Fibroblast of mammary gland (primary cell): ENCODE measurements at regions not wholly inside any gene's neighbourhood (a gene's known extent, or its start where the extent isn't known, plus 50 kb on each side); places are given as distances from the start of the nearest gene placed in this dataset.

Experiments
- DNase-seq: peaks from one replicate; pipeline ENCODE4 v3.0.0-alpha.2; 2010; ENCODE audit warnings: low read depth
- H3K4me3 ChIP-seq: 2 replicates; pipeline ENCODE4 v1.5.1; 2011; ENCODE audit warnings: low read depth, mild to moderate bottlenecking, low read length, moderate library complexity; ENCODE audit not compliant: control insufficient read depth
- TF ChIP-seq, protein P1 (sequence below): conservative IDR thresholded peaks from 2 replicates; pipeline ENCODE4 v1.5.1; 2011; ENCODE audit warnings: low read depth, low read length, inconsistent platforms; ENCODE audit not compliant: control insufficient read depth, insufficient read depth

DNA sequence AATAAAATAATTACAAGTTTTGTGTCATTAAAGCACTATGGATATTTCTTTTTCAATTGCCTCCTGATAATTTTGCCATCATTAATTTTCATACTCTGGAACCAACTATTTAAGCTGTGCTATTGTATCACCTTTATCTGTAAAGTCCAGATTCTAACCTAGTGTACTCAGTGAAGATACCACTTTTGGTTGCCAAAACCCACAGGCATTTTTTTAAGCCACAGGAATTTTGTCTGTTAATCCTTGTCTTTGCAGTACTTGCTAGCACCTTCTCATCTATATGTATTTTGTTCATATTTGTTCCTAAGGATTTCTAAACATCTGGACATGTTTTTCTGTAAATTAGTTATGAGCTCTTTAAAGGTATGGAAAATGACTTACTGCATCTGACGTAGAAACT, 481.4 kb upstream of the DAB2 start:
- TF ChIP-seq, protein P1, sequence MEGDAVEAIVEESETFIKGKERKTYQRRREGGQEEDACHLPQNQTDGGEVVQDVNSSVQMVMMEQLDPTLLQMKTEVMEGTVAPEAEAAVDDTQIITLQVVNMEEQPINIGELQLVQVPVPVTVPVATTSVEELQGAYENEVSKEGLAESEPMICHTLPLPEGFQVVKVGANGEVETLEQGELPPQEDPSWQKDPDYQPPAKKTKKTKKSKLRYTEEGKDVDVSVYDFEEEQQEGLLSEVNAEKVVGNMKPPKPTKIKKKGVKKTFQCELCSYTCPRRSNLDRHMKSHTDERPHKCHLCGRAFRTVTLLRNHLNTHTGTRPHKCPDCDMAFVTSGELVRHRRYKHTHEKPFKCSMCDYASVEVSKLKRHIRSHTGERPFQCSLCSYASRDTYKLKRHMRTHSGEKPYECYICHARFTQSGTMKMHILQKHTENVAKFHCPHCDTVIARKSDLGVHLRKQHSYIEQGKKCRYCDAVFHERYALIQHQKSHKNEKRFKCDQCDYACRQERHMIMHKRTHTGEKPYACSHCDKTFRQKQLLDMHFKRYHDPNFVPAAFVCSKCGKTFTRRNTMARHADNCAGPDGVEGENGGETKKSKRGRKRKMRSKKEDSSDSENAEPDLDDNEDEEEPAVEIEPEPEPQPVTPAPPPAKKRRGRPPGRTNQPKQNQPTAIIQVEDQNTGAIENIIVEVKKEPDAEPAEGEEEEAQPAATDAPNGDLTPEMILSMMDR: no peak
- DNase-seq: peak; percentile 50

DNA sequence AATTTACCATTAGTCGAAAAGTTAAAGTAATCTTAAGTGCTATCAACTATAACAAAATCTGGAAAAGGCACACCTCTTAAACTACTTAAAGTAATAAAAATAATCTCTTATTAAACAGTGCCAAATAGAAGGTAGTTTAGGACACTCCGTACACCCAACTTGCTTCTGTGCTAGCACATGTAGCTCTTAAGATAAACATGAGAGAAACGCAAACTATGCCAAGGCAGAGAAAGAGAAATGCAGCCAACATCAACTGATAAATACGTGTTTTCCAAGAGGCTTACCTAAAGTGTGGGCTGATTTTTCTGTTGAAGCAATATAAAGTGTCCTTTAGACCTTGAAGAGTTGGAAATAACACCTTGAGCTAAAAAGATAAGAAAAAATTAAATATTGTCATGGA, 480.6 kb upstream of the DAB2 start:
- no peak for DNase-seq
- TF ChIP-seq, protein P1: no peak
- H3K4me3 ChIP-seq: no peak overlapping the region

More for the DNA sequence above, 481.4 kb upstream of the DAB2 start:
- H3K4me3 ChIP-seq: no peak overlapping the region

DNA sequence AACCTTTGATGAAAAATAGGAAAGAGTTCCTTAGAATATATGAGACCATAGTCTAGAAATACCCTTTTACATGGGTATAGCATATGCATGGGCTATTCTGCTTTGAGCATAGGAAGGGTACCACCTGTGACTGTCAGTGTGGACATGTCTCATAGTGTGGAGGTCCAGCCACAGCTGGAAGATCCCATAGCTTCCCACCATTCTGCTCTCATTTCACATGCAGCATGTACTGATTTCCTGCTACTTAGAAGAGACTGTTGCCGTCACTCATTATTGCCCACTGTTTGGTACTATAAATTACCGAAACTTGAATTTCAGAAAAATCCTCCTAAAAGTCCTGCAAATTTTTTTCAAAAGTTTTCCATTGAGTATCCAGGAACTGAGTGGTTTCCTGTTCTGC, 477.8 kb upstream of the DAB2 start:
- no peak overlapping the region for H3K4me3 ChIP-seq
- TF ChIP-seq, protein P1: no peak
- no peak for DNase-seq

DNA sequence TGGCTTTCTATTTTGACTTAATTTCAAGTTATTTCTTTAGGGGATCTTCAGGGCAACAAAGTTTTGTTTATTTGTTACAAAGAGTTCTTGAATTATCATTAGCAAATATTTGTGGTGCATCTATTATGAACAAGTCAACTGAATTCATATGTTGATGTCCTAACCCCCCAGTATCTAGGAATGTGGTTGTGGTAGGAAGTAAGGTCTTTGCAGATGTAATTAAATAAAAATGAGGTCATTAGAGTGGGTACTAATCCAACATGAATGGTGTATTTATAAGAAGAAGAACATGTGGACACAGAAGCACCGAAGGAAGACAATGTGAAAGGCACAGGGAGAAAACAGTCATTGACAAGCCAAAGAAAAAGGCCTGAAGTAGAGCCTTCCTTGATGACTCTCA, 474.0 kb upstream of the DAB2 start:
- TF ChIP-seq, protein P1: no peak
- no peak overlapping the region for H3K4me3 ChIP-seq
- DNase-seq: peak; percentile 7

DNA sequence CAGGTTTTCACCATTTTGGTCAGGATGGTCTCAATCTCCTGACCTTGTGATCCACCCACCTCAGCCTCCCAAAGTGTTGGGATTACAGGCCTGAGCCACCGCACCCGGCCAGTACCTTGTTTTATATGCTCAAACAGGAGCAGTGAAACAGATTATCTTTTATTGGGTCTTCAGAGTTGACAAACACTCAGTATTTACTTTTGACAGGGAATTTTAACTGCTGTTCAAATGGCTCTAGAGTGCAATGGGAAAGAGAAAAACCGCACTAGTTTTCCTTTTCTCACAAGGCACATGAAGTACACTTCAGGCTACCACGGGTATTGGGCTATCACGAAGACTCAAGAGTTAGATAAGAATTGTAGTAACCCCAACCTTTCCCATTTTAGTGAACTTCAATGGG, 471.9 kb upstream of the DAB2 start:
- DNase-seq: no peak
- H3K4me3 ChIP-seq: no peak overlapping the region
- TF ChIP-seq, protein P1: no peak

DNA sequence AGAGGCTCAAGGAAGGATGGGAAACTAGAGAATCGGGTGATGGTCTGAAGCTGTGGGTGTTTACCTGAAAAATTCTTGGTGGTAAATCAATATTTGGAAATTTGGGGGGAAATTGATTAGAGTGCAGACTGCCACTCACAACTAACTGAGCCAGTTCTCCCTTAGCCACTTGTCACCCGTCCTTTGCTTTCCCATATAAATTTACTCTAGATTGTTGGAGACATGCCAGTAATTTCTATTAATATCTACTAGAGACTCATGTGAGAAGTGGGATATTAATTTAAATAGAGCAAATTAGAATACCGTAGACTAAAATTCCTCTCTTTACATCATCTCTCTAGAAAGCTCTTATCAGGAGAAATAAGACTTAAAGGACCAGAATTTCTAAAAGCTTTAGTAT, 471.3 kb upstream of the DAB2 start:
- DNase-seq: no peak
- no peak overlapping the region for H3K4me3 ChIP-seq
- TF ChIP-seq, protein P1: no peak

DNA sequence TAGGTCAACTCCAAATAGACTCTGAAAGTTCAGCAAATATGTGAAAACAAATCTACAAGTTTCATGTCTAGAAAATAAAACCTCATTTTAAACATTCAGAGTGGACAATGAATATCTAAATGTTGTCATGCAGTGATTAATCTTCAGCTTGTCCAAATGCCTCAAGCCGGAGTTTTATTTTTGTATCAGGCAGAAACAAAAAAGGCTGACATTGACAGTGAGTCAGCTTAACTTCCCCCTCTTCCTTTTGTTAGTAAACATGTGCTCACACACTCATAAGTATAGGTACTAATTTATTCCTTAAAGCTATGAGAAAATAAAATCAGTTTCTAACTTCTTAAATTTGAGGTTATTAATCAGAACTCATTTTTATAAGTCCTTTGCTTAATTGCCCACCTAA, 467.9 kb upstream of the DAB2 start:
- DNase-seq: peak; percentile 55
- TF ChIP-seq, protein P1: no peak

More for the DNA sequence above, 467.9 kb upstream of the DAB2 start:
- H3K4me3 ChIP-seq: no peak overlapping the region
